ENCODE measurements at regions not wholly inside any gene's neighbourhood (a gene's known extent, or its start where the extent isn't known, plus 50 kb on each side); places are given as distances from the start of the nearest gene placed in this dataset.
"Not testable (repeated sequence)": the region's sequence is repeated elsewhere in the genome, so short reads cannot be mapped to it uniquely, and the experiment has no call there.

DNA sequence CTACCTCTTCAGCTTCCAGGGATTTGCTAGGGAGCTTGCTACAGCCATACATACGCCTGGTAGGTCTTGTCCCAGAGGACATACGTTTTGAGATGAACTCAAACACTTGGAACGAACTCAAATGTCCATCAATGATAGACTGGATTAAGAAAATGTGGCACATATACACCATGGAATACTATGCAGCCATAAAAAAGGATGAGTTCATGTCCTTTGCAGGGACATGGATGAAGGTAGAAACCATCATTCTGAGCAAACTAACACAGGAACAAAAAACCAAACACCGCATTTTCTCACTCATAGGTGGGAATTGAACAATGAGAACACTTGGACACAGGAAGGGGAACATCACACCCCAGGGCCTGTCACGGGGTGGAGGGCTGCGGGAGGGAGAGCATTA lies 68.6 kb upstream of the SGK1 start:
- DNase-seq: not testable (repeated sequence)

DNA sequence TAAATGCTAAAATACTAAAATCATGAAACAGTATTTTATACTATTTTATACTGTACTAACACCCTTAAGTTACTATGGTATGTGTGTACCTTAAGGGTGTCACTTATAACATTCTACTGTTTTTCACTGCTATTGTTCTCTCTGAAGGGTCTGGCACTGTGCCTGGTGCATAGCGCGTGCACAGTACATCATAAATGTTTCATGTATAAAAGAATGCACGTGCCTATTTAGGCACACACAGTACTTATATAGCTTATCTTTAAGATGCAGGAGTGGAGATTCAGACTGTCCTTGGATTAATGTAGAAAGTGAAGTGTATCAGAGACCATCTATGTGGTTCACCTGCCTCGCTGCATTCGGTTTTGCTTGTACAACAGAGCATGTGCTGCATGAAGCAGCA lies 64.0 kb upstream of the SGK1 start:
- no peak for DNase-seq

DNA sequence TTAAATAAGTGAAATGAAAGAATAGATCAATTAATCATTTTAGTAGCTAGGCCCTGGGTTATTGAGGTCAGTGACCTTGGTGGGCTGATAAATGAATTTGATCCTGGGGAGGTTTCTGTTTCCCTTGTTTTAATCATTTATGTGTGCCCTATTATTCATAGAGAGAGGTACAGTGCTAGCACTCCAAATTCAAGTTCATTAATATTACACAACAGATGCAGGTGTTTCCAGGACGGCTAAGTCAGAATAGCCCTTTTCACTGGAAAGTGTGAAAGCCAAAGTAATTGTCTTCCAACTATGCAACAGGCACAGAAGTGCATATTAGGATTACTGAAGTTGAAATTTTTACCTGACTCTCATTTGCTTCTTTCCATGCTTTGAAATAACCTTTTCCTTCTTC lies 61.7 kb upstream of the SGK1 start:
- DNase-seq: no peak

DNA sequence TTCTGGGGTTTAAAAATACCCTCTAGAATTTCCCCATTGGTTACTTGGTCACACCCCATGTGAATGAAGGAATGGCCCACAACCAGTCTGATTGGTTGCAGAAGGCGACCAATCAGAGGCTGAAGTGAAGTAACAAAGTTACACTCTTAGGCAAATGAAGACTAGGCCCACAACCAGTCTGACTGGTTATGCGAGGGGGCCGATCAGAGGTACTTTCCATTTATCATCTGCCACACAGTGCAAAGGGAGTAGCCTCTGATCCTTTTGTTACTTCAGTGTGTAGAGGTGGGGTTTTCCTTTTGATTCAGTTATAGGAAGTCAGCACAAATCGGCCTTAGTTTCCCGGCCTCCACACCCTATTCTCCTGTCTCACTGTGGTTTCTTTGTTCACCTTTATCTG lies 61.2 kb upstream of the SGK1 start:
- no peak for DNase-seq

DNA sequence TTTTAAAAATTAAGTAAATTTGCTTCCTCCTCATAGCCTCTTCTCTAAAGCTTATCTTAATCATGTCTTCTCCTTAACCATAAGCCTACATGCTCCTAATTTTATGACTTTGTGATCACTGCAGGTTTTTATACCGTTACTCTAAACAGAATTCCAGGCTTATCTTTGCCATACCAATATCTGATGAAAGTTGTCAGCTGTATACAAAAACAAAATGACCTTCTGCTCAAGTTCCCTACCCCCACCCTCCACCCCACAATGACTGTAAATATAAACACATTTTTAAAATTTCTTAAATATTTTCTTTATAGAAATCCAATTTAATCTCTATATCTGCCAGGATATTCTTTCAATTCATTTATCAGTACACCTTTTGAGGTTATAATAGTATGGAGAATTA lies 60.5 kb upstream of the SGK1 start:
- no peak for DNase-seq

DNA sequence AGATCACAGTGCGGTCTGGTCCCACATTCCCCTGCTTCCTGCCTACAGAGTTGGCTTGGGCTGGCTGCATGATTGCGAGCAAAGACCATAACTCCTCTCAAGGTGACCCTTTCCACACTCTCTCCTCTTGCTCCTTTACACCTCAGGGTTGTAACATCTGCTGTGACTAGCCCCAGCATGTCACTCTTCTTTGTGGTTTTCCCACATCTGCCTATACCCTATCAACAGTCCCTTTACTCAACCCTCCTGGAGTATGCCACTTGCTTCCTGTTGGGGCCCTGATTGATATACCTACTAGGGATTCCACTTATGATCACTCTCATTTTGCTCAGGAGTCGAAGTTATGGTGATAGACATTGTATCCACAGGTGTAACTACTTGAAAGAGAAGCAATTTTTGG lies 58.9 kb upstream of the SGK1 start:
- no peak for DNase-seq

DNA sequence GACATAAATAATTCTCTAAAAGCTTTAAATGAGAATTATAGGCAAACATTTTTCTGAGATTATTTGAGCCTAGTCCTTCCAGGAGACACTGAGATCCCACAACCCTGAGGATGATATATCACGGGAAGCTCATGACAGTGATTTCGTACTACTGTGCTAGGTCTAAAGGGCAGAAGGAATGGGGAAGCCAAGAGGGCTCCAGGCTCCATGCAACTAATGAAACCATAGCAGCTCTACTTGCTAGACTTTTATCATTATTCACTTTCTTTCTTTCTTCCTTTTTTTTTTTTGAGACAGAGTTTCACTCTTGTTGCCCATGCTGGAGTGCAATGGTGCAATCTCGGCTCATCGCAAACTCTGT lies 57.3 kb upstream of the SGK1 start:
- no peak for DNase-seq

DNA sequence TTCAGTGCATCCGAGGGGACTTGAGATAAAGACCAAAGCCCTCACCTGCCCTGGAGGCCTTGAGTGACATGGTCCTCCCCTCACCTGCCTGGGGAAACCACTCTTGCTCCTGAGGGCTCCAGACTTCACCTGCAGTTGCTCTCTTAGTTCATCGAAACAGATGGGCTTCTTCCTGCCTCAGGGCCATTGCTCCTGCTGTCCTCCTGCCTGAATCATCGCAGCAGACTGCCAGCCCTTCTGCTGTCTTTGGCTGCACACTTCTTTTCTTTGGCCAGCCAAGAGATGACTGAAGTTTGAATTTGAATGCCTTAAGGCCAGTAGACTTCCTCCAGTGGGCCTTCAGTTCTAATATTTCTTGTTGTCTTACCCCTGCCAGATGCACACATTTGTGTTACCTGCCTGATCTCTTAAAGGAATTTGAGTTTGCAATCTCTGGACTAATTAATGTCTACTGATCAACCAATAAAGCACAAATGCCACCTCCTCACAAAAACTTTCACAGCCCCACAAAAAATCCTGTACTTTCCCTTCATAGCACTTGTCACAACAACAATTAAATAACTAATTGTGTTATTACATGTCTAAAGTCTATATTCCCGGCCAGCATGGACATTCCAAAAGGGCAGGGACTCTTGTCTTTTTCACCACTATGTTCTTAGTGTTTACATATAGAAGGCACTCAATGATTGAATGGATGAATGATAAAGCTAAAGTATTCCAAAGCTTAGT lies 56.7 kb upstream of the SGK1 start:
- DNase-seq: peak in 1 of 14 donors; percentile 1

DNA sequence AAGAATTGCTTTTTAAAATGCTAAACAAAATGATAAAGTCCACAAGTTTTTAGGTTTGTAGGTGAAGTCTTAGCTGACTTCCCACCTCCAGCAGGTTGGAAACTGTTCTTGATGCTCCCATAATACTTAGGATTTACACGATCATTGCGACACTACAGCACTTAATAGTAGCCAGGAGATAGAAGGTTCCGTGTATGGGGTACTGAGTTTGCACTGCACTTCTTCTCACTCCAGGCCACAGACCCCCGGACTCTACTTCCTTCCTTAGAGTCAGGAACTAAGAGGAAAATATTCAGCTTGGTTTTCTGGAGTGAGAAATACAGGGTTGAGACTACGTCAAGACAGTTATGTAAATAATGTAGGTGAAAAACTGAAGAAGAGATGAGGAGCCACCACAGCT lies 56.1 kb upstream of the SGK1 start:
- DNase-seq: no peak

DNA sequence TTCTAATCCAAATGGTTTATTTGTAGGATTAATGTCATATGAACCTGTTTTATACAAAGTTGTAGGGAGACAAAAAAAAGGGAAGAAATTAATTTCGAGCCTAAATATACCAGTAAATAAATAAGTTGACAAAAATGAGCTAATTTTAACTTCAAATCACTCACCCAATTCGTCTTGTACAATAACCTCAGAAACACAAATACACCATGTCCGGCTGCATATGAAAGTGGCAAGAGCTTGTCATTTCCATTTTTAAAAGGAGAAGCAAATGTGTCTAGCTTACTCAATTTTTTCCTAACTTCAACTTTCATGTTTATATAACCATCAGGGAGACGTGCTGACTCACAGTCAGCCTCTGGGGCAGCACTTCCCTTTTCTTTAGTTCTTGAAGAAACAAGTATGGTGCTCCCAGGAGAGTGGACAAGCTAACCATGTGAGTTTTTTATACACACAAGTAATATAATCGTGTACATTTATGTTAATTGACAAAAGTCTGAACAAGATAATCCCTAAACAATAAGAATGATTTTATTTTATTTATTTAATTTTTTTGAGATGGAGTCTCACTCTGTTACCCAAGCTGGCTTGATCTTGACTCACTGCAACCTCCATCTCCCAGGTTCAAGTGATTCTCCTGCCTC lies 55.5 kb upstream of the SGK1 start:
- peak in 6 of 14 donors; percentile 7 to 14 (median 12) for DNase-seq

DNA sequence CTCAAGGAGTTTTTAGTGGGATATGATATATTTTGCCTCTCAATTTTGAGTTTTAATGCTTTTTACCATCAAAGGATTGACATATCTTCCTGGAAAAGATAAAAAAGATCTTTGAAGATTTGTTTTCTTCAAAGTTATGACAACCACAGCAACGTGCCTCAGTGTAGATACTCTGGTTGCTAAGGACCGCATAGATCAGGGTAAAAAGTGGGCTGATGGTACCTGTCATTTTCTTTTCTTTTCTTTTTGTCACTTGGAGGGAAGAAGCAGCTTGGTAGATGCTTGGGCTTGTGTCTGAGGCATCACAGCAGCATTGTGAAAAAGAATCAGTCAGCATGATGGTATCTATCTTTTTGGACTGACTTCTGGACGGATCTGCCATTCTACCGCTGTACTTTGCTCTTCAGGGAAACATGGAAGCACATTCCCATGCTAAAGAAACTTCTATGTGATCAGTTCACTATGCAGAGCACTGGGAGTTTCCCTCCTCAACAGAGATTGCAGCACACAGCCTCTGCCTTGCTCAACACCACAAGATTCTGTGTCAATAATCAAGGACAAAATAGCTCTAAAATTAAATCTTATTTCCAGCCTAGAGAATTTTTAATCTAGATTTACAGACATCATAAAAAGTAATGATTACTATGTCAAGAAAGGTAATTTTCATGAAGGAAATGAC lies 54.8 kb upstream of the SGK1 start:
- no peak for DNase-seq

DNA sequence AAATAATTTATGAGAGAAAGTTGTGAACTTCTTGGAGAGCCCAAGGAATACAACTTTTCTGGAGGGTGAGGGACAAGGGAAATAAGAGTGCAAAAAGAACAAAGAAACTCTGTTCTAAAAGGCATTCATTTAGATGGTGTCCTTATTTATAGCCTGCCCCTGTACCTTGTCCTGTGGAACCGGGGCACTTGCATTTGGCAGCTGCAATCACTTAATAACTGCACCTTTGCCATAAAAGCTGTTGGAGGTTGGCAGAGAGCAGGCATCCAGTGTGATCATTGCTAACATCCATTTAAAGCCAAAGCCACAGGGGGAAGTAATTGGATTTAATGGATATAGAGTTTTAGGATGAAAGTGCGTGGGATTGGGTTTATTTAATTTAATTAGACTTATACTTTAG lies 50.8 kb upstream of the SGK1 start:
- no peak for DNase-seq
